Stimulated activated CD4-positive, alpha-beta T cell treated with anti-CD3 and anti-CD28 coated beads, Interleukin-4, amount 100 ng/mL, for 1 hour (primary cell): ENCODE measurements at regions not wholly inside any gene's neighbourhood (a gene's known extent, or its start where the extent isn't known, plus 50 kb on each side); places are given as distances from the start of the nearest gene placed in this dataset.

Source experiments
- DNase-seq: peaks from one replicate; pipeline ENCODE4 v3.0.0-alpha.2; 2020

- DNase-seq = no peak
These were observed 459.7 kb downstream of the RAB28 start for GRCh38 chr4:13024147-13025105.

GRCh38 chr4:13007802-13008470, 476.2 kb downstream of the RAB28 start:
- no peak for DNase-seq

GRCh38 chr4:12993923-12994322, 490.2 kb downstream of the RAB28 start:
- no peak for DNase-seq

- DNase-seq = no peak
These were observed 496.9 kb downstream of the RAB28 start for GRCh38 chr4:12987284-12987683.

GRCh38 chr4:12979797-12980196, 504.3 kb downstream of the RAB28 start:
- no peak for DNase-seq

GRCh38 chr4:12978310-12978709, 505.8 kb downstream of the RAB28 start:
- no peak for DNase-seq

- no peak for DNase-seq
These were observed 508.6 kb downstream of the RAB28 start for GRCh38 chr4:12975511-12975910.

GRCh38 chr4:12973522-12973921, 510.6 kb downstream of the RAB28 start:
- no peak for DNase-seq

GRCh38 chr4:12968345-12968744, 515.8 kb downstream of the RAB28 start:
- DNase-seq = no peak

GRCh38 chr4:12966726-12967125, 517.4 kb downstream of the RAB28 start:
- DNase-seq = no peak

GRCh38 chr4:12965334-12965733, 518.8 kb downstream of the RAB28 start:
- no peak for DNase-seq

GRCh38 chr4:12963912-12964311, 520.2 kb downstream of the RAB28 start:
- DNase-seq = no peak

- DNase-seq = no peak
These were observed 520.8 kb downstream of the RAB28 start for GRCh38 chr4:12963291-12963690.

- DNase-seq = no peak
These were observed 522.4 kb downstream of the RAB28 start for GRCh38 chr4:12961713-12962112.

- no peak for DNase-seq
These were observed 525.7 kb downstream of the RAB28 start for GRCh38 chr4:12958436-12958835.

GRCh38 chr4:12957108-12957507, 527.0 kb downstream of the RAB28 start:
- no peak for DNase-seq

- DNase-seq = no peak
These were observed 528.1 kb downstream of the RAB28 start for GRCh38 chr4:12956026-12956425.

- DNase-seq = no peak
These were observed 534.2 kb downstream of the RAB28 start for GRCh38 chr4:12949719-12950490.

- no peak for DNase-seq
These were observed 541.1 kb downstream of the RAB28 start for GRCh38 chr4:12943069-12943468.

GRCh38 chr4:12933760-12934221, 550.3 kb downstream of the RAB28 start:
- no peak for DNase-seq

GRCh38 chr4:12932203-12932788, 551.8 kb downstream of the RAB28 start:
- no peak for DNase-seq

GRCh38 chr4:12929784-12930183, 554.4 kb downstream of the RAB28 start:
- no peak for DNase-seq

- DNase-seq = no peak
These were observed 555.4 kb downstream of the RAB28 start for GRCh38 chr4:12928751-12929150.
